Activated naive CD4-positive, alpha-beta T cell treated with anti-CD3 and anti-CD28 coated beads for 36 hours (primary cell): ENCODE measurements at regions not wholly inside any gene's neighbourhood (a gene's known extent, or its start where the extent isn't known, plus 50 kb on each side); places are given as distances from the start of the nearest gene placed in this dataset.

Experiments
- CTCF ChIA-PET: fragments of 350-600 bp; sonication (Branson Sonifier 250); formaldehyde crosslinking; loops from one replicate; lab custom pipeline; 2021; ENCODE audit warnings: antibody characterized with exemption; lab: Charles Lee
- DNase-seq: peaks from one replicate; pipeline ENCODE4 v3.0.0-alpha.2; 2020
- H3K27ac Mint-ChIP-seq: one replicate; pipeline ENCODE4 v1.8.0; 2021; ENCODE audit warnings: mild to moderate bottlenecking, mixed read lengths
- H3K27me3 Mint-ChIP-seq: one replicate; pipeline ENCODE4 v1.8.0; 2021; ENCODE audit warnings: low read depth, mixed read lengths
- H3K36me3 Mint-ChIP-seq: one replicate; pipeline ENCODE4 v1.8.0; 2021; ENCODE audit warnings: low read depth, mixed read lengths
- H3K4me1 Mint-ChIP-seq: one replicate; pipeline ENCODE4 v1.8.0; 2021; ENCODE audit warnings: low read depth, mixed read lengths
- H3K4me3 Mint-ChIP-seq: one replicate; pipeline ENCODE4 v1.8.0; 2021; ENCODE audit warnings: mild to moderate bottlenecking, moderate library complexity, mixed read lengths
- H3K9me3 Mint-ChIP-seq: one replicate; pipeline ENCODE4 v1.8.0; 2021; ENCODE audit warnings: mixed read lengths
- intact Hi-C: fragments of 100-400 bp; cut with micrococcal nuclease; formaldehyde crosslinking; loops from one replicate; pipeline ENCODE4 v1.15.1; 2023

DNA sequence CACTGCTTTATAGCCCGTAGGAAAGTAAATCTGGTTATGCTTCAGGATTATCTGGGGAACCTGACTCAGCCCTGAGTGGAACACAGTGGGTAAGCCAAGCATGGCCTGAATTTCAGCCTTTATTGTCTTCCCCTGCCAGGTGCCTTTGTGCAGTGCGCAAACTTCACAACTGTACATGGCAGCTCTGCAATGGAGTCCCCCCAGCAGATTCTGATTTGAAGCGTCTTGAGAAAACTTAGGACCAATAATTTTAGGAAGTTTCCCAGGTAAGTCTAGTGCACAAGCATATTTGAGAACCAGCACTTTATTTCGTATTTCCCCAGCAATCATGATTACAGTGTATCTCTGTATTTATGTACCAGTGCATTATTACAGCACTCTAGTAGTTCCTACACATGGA lies 112.1 kb upstream of the ARL4C start:
- Mint-ChIP-seq H3K36me3 (no peaks in the 10 kb centered on the region), H3K9me3 (peaks cover 5% of the 10 kb centered on the region), H3K4me1 (no peaks in the 10 kb centered on the region), H3K27ac (no peak overlapping the region), H3K4me3 (no peak overlapping the region), H3K27me3 (peaks cover 15% of the 10 kb centered on the region)
- intact Hi-C loops, result no loop called here
- CTCF ChIA-PET, result no interaction called here
- DNase-seq, result no peak

DNA sequence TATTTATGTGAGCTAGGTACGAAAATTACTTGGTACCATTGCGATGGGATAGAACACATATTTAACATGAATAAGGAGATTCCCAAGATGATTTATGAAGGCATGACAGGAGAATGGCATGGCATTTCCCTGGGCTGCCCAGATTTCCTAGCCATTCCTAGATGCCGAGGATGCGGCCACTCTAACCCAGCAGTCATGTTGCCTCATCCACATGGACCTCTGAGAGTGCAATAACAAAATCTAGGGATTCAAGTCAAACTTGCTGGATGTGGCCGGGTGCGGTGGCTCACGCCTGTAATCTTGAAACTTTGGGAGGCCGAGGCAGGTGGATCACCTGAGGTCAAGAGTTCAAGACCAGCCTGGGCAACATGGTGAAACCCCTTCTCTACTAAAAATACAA lies 110.8 kb upstream of the ARL4C start:
- Mint-ChIP-seq H3K9me3 (peaks cover 5% of the 10 kb centered on the region), H3K36me3 (no peaks in the 10 kb centered on the region), H3K4me3 (no peak overlapping the region), H3K27me3 (peaks cover 15% of the 10 kb centered on the region), H3K27ac (no peak overlapping the region), H3K4me1 (no peaks in the 10 kb centered on the region)
- intact Hi-C loops, result no loop called here
- no peak for DNase-seq
- CTCF ChIA-PET, result no interaction called here

DNA sequence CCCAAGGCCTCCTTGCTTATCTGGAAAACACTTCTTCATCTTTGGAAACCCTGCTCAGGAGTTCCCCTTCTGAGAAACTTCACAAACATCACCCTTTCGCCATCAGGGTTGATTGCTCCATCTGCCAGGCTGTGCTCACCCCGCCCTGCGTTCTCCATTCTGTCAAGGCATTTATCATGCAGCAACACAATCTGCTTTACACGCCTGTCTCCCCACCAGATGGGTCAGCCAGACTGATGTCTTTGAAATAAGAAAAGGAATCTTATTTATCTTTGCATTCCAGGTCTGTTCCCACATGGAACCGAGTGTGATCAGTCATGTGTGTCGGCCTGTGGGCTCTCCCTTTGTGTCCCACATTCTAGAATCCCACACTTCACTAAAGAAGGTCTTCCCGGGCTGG lies 110.0 kb upstream of the ARL4C start:
- H3K4me1 Mint-ChIP-seq, result no peaks in the 10 kb centered on the region
- H3K9me3 Mint-ChIP-seq, result peaks cover 2% of the 10 kb centered on the region
- no peak overlapping the region for H3K4me3 Mint-ChIP-seq
- H3K27me3 Mint-ChIP-seq, result peaks cover 13% of the 10 kb centered on the region
- no peak for DNase-seq
- H3K36me3 Mint-ChIP-seq, result no peaks in the 10 kb centered on the region
- intact Hi-C loops, result no loop called here
- H3K27ac Mint-ChIP-seq, result no peak overlapping the region
- CTCF ChIA-PET, result no interaction called here

DNA sequence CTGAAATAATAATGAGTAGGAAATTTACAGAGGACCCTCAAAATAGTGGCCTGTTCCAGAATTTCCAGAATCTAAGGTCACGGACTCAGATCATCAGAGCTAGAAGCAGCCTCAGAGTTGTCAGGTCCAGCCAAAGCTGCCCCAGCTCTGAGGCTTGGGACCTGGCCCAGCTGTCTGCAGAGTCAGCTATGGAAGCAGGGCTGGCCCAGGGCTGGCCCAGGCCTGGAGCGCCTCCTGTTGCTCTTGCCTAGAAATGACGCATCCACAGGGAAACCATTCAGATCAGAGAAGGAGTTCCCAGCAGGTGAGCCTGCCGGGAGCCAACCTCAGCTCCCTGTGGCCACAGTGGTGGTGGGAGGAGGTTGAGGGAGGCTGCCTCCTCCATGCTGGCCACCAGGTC lies 106.7 kb upstream of the ARL4C start:
- Mint-ChIP-seq H3K4me1 (no peaks in the 10 kb centered on the region), H3K4me3 (no peak overlapping the region), H3K27ac (no peak overlapping the region), H3K36me3 (no peaks in the 10 kb centered on the region), H3K27me3 (peaks cover 11% of the 10 kb centered on the region), H3K9me3 (no peaks in the 10 kb centered on the region)
- CTCF ChIA-PET, result interaction anchor here (1.1 kb wide), 2 partner anchors 8 to 41 kb away, joined by 3 read pairs; no protein-coding TSS in a partner anchor
- intact Hi-C loops, result no loop called here
- DNase-seq, result no peak

DNA sequence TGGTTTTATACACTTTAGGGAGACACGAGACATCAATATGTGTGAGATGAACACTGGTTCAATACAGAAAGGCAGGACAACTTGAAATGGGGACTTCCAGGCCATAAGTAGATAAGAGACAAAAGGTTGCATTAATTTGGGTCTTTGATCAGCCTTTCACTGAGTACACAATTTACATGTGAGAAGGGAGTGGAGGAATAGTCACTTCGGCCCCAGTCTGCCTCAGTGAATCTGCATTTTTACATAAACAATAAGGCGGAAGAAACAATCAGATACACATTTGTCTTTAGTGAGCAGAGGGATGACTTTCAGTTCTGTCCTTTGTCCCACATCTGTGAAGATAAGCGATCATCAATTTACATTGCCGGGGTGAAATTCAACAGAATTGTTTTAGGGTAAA lies 104.3 kb upstream of the ARL4C start:
- H3K36me3 Mint-ChIP-seq, result no peaks in the 10 kb centered on the region
- DNase-seq, result no peak
- H3K9me3 Mint-ChIP-seq, result no peaks in the 10 kb centered on the region
- intact Hi-C loops, result no loop called here
- peaks cover 8% of the 10 kb centered on the region for H3K27me3 Mint-ChIP-seq
- no peak overlapping the region for H3K27ac Mint-ChIP-seq
- H3K4me3 Mint-ChIP-seq, result no peak overlapping the region
- H3K4me1 Mint-ChIP-seq, result no peaks in the 10 kb centered on the region
- CTCF ChIA-PET, result no interaction called here

DNA sequence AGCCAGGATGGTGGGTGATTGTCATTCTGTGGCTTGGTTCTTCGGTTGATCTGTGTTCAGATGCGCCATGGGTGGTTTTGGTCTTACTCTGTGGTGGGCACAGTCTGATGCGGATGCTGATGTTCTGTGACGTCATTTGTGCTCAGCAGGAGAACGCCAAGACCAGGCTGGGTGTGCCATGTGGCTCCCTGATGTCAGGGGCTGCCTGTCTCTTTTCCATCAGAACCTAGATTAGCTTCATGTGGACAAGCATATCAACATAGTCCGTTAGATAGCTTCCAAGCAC lies 100.6 kb upstream of the ARL4C start:
- Mint-ChIP-seq H3K27me3 (peaks cover 3% of the 10 kb centered on the region), H3K36me3 (no peaks in the 10 kb centered on the region), H3K27ac (no peak overlapping the region), H3K9me3 (no peaks in the 10 kb centered on the region), H3K4me3 (no peak overlapping the region), H3K4me1 (no peaks in the 10 kb centered on the region)
- intact Hi-C loops, result no loop called here
- CTCF ChIA-PET, result interaction anchor here (1.0 kb wide), 1 partner anchor 52 kb away, joined by 3 read pairs; no protein-coding TSS in a partner anchor
- no peak for DNase-seq

DNA sequence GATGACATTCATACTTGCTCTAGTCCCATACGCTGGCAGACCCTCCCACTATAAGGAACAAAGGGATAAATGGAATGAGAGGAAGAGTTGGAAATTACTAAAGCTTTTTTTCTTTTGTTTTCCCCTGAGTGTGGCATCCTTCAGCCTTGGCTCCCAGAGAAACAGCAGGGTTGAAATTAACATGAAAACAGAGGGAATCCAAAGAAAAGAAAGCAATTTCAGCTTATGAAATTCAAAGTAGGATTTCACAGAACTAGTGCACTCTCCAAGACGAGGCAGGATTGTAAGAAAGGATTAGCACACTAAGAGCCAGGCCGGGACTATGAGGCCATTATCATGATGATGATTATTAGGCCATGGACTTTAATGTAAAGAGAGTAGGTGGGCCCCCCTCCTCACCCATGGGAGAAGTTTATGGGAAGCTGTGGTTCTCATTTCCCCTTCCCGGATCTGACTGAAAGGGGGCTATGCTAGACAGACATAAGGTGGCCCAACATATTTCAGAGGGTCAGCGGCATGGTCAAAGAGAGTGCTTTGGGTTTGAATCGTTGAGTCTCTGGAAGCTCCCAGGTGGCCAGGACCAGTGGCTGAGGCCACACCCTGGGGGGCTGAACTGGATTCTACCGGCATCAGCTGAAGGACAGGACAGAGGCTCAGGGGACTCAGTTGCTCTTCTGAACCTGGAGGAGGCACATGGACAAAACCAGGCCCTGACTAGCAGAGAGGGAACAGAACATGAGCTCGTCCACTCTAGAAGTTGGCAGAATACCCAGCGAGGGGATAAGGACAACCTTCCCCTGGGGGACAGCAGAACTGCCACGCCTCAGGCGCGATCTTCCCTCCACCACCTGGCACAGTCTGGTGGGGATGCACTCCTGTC lies 100.1 kb upstream of the ARL4C start:
- intact Hi-C loops, result no loop called here
- H3K4me3 Mint-ChIP-seq, result no peak overlapping the region
- no peak for DNase-seq
- H3K4me1 Mint-ChIP-seq, result no peaks in the 10 kb centered on the region
- no peaks in the 10 kb centered on the region for H3K9me3 Mint-ChIP-seq
- H3K36me3 Mint-ChIP-seq, result no peaks in the 10 kb centered on the region
- H3K27ac Mint-ChIP-seq, result no peak overlapping the region
- H3K27me3 Mint-ChIP-seq, result peaks cover 3% of the 10 kb centered on the region
- CTCF ChIA-PET, result interaction anchor here (1.0 kb wide), 1 partner anchor 52 kb away, joined by 3 read pairs; no protein-coding TSS in a partner anchor

DNA sequence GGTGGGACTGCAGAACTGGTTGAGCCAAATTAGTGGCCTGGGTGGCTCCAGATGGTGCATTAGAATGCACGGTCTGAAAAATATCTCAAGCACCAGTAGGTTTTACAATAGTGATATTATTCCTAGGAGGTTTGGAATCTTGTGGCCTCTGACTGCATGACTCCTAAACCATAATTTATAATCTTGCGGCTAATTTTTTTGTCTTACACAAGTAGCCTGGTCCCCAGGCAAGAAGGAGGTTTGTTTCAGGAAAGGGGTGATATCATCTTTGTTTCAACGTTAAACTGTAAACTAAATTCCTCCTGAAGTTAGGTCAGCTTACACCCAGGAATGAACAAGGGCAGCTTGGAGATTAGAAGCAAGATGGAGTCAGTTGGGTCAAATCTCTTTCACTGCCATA lies 98.9 kb upstream of the ARL4C start:
- H3K4me1 Mint-ChIP-seq, result no peaks in the 10 kb centered on the region
- intact Hi-C loops, result no loop called here
- H3K36me3 Mint-ChIP-seq, result no peaks in the 10 kb centered on the region
- no peak overlapping the region for H3K4me3 Mint-ChIP-seq
- H3K9me3 Mint-ChIP-seq, result no peaks in the 10 kb centered on the region
- no peak overlapping the region for H3K27ac Mint-ChIP-seq
- CTCF ChIA-PET, result interaction anchor here (1.3 kb wide), 1 partner anchor 8 kb away, joined by 3 read pairs; no protein-coding TSS in a partner anchor
- no peak for DNase-seq
- peaks cover 3% of the 10 kb centered on the region for H3K27me3 Mint-ChIP-seq

DNA sequence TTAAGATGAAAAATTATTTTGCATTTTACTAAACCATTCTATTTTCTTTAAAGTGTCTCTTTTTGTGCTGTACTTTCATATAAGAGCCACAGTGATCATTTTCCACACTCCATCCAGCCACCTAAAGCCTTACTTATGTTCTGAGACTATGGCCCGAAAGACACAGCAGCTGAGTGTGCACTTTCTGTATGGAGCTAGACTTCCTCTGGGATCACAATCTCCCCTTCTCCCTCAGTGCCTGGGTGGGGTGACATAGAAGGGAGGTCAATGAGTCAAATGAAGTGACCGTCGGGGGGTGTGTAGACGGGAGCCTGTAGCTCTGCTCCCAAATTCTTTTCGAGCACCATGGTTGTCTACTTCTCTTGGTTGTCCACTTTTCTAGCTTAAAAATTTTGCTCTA lies 97.8 kb upstream of the ARL4C start:
- no peak overlapping the region for H3K27ac Mint-ChIP-seq

DNA sequence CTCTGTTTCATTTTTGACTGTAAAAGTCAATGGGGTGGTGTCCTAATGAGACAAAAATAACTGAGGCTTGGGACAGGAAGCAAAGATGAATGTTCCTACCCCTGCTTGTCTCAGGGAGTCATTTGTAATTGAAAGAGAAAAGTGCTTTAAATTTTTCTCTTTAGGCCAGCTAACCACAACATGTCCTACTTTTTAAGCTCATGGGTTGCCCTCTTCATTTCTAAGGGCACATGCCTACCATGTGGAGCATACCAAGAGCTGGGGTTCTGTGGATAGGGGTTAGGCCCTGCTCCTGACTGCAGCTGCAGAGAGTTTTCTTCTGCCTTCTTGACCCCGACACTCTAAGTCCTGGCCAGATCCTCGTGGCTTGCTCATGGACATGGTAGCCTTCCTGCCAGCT lies 96.8 kb upstream of the ARL4C start:
- Mint-ChIP-seq H3K4me1 (no peaks in the 10 kb centered on the region), H3K27me3 (no peaks in the 10 kb centered on the region), H3K4me3 (no peak overlapping the region), H3K9me3 (no peaks in the 10 kb centered on the region), H3K27ac (no peak overlapping the region), H3K36me3 (no peaks in the 10 kb centered on the region)
- no peak for DNase-seq
- CTCF ChIA-PET, result no interaction called here
- intact Hi-C loops, result no loop called here

More for the DNA sequence above, 97.8 kb upstream of the ARL4C start:
- no peak overlapping the region for H3K4me3 Mint-ChIP-seq
- intact Hi-C loops, result no loop called here
- CTCF ChIA-PET, result interaction anchor here (1.3 kb wide), 1 partner anchor 9 kb away, joined by 3 read pairs; no protein-coding TSS in a partner anchor
- no peaks in the 10 kb centered on the region for H3K36me3 Mint-ChIP-seq
- no peak for DNase-seq
- no peaks in the 10 kb centered on the region for H3K4me1 Mint-ChIP-seq
- no peaks in the 10 kb centered on the region for H3K27me3 Mint-ChIP-seq
- H3K9me3 Mint-ChIP-seq, result no peaks in the 10 kb centered on the region

DNA sequence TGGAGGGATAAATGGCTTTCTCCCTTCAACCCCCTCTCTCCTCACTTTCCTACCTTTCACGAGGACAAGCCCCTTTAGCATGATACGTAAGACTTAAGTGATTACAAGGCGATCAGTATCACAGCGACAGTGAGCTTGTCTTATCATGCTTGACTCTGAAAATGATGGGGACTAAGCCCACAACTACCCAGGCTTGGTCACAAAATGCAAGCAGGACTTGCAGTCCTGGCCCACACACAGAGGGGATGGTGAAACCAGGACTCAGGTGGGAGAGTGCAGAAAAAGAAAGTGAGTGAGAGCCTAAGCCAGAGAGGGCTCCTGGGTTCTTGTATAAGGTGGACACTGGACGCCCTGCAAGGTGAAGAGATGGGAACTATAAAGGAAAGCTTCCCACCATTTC lies 95.7 kb upstream of the ARL4C start:
- no peaks in the 10 kb centered on the region for H3K36me3 Mint-ChIP-seq
- no peak overlapping the region for H3K4me3 Mint-ChIP-seq
- no peak for DNase-seq
- H3K27me3 Mint-ChIP-seq, result no peaks in the 10 kb centered on the region
- H3K27ac Mint-ChIP-seq, result no peak overlapping the region
- H3K9me3 Mint-ChIP-seq, result no peaks in the 10 kb centered on the region
- CTCF ChIA-PET, result no interaction called here
- no peaks in the 10 kb centered on the region for H3K4me1 Mint-ChIP-seq
- intact Hi-C loops, result no loop called here

DNA sequence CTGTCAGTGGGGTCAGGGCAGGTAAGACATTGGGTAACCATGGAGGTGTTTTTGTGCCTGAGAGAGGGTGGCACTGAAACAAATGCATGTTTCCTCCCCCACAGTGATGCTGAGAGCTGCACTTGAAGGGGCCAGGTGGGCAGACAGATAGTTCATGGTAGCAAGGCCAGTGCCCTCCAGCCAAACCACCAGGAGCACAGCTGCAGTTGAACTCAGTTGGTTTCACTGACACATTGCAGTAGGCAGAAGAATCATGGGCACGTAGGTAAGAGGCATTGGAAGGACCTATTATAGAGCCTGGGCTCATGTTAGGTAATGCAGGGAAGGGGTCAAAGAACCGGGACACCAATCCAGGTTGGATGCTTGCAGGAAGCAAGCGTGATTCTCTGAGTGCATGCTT lies 93.2 kb upstream of the ARL4C start:
- H3K36me3 Mint-ChIP-seq, result no peaks in the 10 kb centered on the region
- H3K27me3 Mint-ChIP-seq, result no peaks in the 10 kb centered on the region
- H3K4me1 Mint-ChIP-seq, result no peaks in the 10 kb centered on the region
- H3K27ac Mint-ChIP-seq, result no peak overlapping the region
- CTCF ChIA-PET, result no interaction called here
- DNase-seq, result no peak
- no peak overlapping the region for H3K4me3 Mint-ChIP-seq
- intact Hi-C loops, result no loop called here
- H3K9me3 Mint-ChIP-seq, result no peaks in the 10 kb centered on the region

DNA sequence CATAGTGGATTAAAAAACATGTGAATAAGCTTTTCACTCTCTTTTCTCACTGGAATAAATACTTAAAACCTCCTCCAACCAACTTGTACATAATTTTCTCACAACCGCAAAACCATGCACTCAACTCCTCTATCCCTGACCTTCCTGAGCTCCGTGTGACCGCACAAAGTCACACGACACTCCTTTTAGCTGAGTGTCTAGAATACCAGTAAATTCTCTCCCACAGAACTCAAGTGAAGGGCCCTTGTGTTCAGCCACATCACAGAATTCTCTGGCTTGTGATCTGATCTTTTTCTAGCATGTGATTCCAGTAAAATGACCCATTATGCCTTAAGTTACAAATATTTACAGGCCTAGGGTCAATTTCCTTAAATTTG lies 91.2 kb upstream of the ARL4C start:
- Mint-ChIP-seq H3K36me3 (no peaks in the 10 kb centered on the region), H3K4me1 (no peaks in the 10 kb centered on the region), H3K4me3 (no peak overlapping the region), H3K27me3 (peaks cover 5% of the 10 kb centered on the region), H3K9me3 (no peaks in the 10 kb centered on the region), H3K27ac (no peak overlapping the region)
- no peak for DNase-seq
- intact Hi-C loops, result no loop called here
- CTCF ChIA-PET, result interaction anchor here (0.5 kb wide), 1 partner anchor 670 kb away, joined by 3 read pairs; no protein-coding TSS in a partner anchor
